Activated CD8-positive, alpha-beta memory T cell treated with anti-CD3 and anti-CD28 coated beads for 1 hour (primary cell): ENCODE measurements at regions not wholly inside any gene's neighbourhood (a gene's known extent, or its start where the extent isn't known, plus 50 kb on each side); places are given as distances from the start of the nearest gene placed in this dataset.

Experiments
- DNase-seq, 2 donors: peaks; one replicate each; pipeline ENCODE4 v3.0.0-alpha.2; 2020; ENCODE audit warnings: low read depth in 1 of 2; ENCODE audit errors: extremely low read depth in 1 of 2

- DNase-seq: no peak
These were observed 104.2 kb downstream of the SEC61B start for GRCh38 chr9:99326112-99326916.

GRCh38 chr9:99326917-99327189 is 104.8 kb downstream of the SEC61B start:
- no peak for DNase-seq

GRCh38 chr9:99327667-99328066 is 105.6 kb downstream of the SEC61B start:
- no peak for DNase-seq

- no peak for DNase-seq
These were observed 113.2 kb downstream of the SEC61B start for GRCh38 chr9:99335280-99335679.

- no peak for DNase-seq
These were observed 113.9 kb downstream of the SEC61B start for GRCh38 chr9:99336005-99336404.

GRCh38 chr9:99336531-99336930 is 114.4 kb downstream of the SEC61B start:
- no peak for DNase-seq

GRCh38 chr9:99340281-99340680 is 118.2 kb downstream of the SEC61B start:
- no peak for DNase-seq

- no peak for DNase-seq
These were observed 119.6 kb downstream of the SEC61B start for GRCh38 chr9:99341686-99342085.

GRCh38 chr9:99345451-99345850 is 123.4 kb downstream of the SEC61B start:
- no peak for DNase-seq

- DNase-seq: no peak
These were observed 123.9 kb downstream of the SEC61B start for GRCh38 chr9:99345942-99346341.

GRCh38 chr9:99347568-99347967 is 125.5 kb downstream of the SEC61B start:
- no peak for DNase-seq

GRCh38 chr9:99348289-99348688 is 126.2 kb downstream of the SEC61B start:
- no peak for DNase-seq

GRCh38 chr9:99349870-99350269 is 127.8 kb downstream of the SEC61B start:
- no peak for DNase-seq

- no peak for DNase-seq
These were observed 128.4 kb downstream of the SEC61B start for GRCh38 chr9:99350461-99350860.

GRCh38 chr9:99351647-99352046 is 129.6 kb downstream of the SEC61B start:
- no peak for DNase-seq

- no peak for DNase-seq
These were observed 130.7 kb downstream of the SEC61B start for GRCh38 chr9:99352826-99353225.

- DNase-seq: no peak
These were observed 131.3 kb downstream of the SEC61B start for GRCh38 chr9:99353408-99353807.

- no peak for DNase-seq
These were observed 132.0 kb downstream of the SEC61B start for GRCh38 chr9:99354104-99354503.

- no peak for DNase-seq
These were observed 134.5 kb downstream of the SEC61B start for GRCh38 chr9:99356512-99356971.

- DNase-seq: no peak
These were observed 135.5 kb downstream of the SEC61B start for GRCh38 chr9:99357575-99357974.

GRCh38 chr9:99358668-99359067 is 136.6 kb downstream of the SEC61B start:
- DNase-seq: no peak

- DNase-seq: no peak
These were observed 137.3 kb downstream of the SEC61B start for GRCh38 chr9:99359336-99359735.

- no peak for DNase-seq
These were observed 137.9 kb downstream of the SEC61B start for GRCh38 chr9:99360026-99360425.
